GM19468 (cell line): ENCODE measurements at regions not wholly inside any gene's neighbourhood (a gene's known extent, or its start where the extent isn't known, plus 50 kb on each side); places are given as distances from the start of the nearest gene placed in this dataset.

Source experiments
- ATAC-seq: cut with Tn5 transposase; IDR thresholded peaks from one replicate; pipeline ENCODE4 v1.9.1; 2021; ENCODE audit warnings: mild to moderate bottlenecking, moderate library complexity, moderate number of reproducible peaks; ENCODE audit not compliant: unreplicated experiment; ENCODE audit errors: extremely low read depth

DNA sequence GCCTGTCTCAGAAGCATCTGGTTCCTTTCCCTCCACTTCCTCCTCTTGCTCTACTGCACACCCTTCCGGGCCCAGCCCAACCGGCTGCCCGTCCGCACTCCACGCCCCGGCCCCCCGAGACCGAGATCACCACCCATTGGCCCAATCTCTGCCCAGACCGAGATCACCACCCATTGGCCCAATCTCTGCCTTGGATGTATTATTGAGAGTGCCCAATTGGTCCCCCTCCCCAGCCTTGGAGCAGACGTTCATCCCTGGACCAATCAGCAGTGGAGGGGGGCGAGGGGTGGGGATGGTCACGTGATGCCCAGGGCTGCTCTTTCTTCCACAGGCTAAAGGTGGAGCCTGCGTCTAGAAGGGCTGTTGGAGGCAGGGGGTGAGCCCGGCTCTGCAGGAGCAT, 75.6 kb upstream of the TMEM132C start:
- no peak for ATAC-seq

DNA sequence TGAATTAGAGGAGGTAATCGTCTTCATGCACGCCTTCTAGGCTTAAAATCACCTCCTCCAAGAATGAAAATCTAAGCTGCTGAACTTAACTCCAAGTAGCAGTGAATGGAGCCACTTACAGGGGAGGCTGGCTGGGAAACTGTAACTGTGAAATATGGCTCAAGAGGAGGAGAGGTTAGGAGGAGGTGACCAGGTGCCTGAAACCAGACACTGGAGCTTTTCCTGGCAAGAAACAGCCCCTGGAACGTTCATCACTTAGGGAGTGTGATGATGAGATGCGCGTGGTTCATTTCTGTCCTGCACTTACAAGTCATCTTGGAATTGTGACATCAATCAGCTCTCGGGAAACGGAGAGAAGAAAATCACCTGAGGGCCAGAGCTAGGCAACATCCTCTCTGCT, 62.3 kb upstream of the TMEM132C start:
- ATAC-seq = no peak

- ATAC-seq = no peak
Observed at GRCh38 chr12:128205145-128205544, 61.8 kb upstream of the TMEM132C start.

GRCh38 chr12:128205758-128206157, 61.2 kb upstream of the TMEM132C start:
- ATAC-seq = no peak
